SK-N-MC (cell line): ENCODE measurements at regions not wholly inside any gene's neighbourhood (a gene's known extent, or its start where the extent isn't known, plus 50 kb on each side); places are given as distances from the start of the nearest gene placed in this dataset.

Experiments used
- EZH2 ChIP-seq: fragments of 200-600 bp; sonication (generic); IDR thresholded peaks from one replicate; pipeline ENCODE4 v1.6.1; 2017; ENCODE audit warnings: antibody characterized with exemption
- FOXP2 ChIP-seq: optimal IDR thresholded peaks from 2 replicates; pipeline ENCODE3; 2011; ENCODE audit warnings: mild to moderate bottlenecking, moderate library complexity; ENCODE audit not compliant: insufficient read depth; ENCODE audit errors: extremely low read length, control extremely low read depth
- POLR2AphosphoS5 ChIP-seq: IDR thresholded peaks from 2 replicates; pipeline ENCODE4 v1.6.1; 2012; ENCODE audit warnings: mild to moderate bottlenecking, low read depth, low read length, borderline replicate concordance

DNA sequence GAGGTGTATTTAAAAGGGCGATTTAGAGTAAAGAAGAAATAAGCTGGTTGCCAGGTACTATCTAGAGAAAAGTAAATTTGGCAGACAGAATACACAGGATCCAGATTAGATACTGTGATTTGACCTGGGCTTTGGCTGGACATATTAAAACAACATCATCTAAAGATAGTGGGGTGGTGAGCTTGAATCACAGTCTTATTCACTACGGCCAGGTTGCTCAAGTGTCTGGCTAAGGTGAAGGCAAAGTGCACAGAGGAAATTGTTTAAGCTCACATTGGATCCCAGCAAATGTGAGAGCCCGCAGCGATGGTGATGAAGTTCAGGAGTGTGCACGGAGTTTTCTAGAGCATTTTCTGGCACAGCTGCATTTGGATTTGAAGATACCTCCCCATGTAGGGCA is 398.2 kb upstream of the MEF2C start:
- TF ChIP-seq EZH2 (no peak), POLR2AphosphoS5 (no peak), FOXP2 (no peak)
